GM12873 (cell line): ENCODE measurements at regions not wholly inside any gene's neighbourhood (a gene's known extent, or its start where the extent isn't known, plus 50 kb on each side); places are given as distances from the start of the nearest gene placed in this dataset.

Source experiments
- CTCF ChIP-seq: IDR thresholded peaks from 2 replicates; pipeline ENCODE4 v1.5.1; 2012; ENCODE audit warnings: low read depth, mild to moderate bottlenecking, moderate library complexity, low read length, control low read depth; ENCODE audit not compliant: insufficient read depth; ENCODE audit errors: missing control alignments

DNA sequence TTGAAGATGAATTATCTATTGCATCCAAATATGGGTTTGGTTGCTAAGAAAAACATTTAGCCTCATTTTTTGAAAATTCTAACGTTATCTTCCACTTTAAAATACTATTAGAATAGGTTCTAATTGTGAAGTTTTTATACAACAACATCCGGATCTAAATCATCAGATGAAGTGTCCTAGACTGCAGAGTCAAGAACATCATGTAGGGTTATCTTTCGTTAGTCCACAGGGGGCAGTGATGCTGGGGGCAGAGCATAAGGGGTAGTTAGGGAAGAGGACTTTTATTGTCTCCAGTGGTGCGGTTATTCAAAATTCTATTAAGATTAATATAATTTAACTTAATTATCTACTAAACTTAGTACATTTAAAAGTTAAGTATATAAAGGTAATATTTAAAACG is 990.6 kb upstream of the PHF14 start:
- no peak for TF ChIP-seq CTCF

DNA sequence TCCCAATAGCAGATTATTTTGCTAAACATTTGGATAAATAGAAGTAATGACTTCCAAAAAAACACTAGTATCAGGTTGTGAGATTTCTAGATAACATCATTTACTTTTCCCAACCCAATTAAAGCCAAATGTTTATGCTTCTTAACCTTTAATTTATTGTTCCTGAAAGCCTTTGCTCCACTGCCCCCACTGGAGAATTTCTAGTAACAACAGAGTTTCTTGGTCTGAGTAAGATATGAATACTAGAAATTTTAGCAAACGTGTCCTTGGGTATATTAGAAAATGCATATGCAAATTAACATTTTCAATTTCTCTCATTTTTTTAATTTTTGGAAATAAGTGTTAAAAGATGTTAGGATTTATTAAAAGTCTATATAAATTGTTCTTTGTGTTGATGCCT is 958.0 kb upstream of the PHF14 start:
- no peak for TF ChIP-seq CTCF

DNA sequence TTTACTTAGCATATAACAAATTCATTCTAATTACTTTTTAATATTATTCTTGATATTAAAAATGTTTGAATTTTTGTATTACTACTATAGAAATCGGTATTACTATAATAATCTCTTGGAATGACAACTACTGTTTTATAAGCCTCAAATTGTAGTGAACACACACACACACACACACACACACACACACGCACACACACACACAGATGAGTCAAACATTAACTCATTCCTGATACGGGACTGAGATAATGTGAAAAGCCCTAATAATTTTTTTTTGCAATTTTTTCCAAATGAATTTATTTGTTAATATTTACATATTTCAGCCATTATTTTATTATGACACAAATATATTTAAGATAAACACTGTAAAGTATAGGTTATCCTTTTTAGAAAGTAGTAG is 951.2 kb upstream of the PHF14 start:
- no peak for TF ChIP-seq CTCF

DNA sequence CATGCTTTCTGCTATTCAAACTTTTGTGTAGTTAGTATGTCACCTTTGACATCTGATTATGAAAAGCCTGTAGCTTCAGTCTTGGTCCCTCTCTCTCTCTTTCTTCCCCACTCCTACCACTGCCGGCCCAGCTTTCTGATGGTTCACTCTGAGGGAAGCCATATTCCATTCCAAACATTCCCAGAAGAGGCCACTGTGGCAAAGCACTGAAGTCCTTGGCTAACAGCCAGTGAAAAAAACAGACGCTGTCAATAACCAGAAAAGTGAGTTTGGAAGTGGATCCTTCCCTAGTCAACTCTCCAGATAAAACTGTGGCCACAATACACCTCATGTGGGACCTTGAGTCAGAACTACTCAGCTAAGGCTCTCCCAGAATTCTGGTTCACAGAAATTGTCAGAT is 950.7 kb upstream of the PHF14 start:
- no peak for TF ChIP-seq CTCF

- TF ChIP-seq CTCF, result no peak
Measured at GRCh38 chr7:10034843-10035556, 938.7 kb upstream of the PHF14 start.

DNA sequence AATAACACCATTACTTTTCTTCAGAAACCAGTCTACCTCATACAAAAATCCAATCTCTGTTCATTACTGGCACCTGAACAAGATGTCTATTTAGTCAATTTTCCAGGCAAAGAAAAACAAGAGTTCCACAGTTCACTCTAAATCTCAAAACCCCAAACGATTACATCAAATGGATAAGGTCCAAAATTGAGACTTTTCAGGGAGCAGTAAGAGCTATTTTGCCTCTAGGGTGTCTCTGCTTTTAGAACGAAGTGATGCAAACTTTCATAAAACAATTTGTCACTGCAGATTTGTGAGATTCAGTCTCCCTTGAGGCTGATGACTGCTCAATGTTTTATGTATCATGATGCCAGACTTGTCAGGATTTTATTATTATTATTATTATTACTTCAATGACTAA is 937.0 kb upstream of the PHF14 start:
- TF ChIP-seq CTCF, result no peak

DNA sequence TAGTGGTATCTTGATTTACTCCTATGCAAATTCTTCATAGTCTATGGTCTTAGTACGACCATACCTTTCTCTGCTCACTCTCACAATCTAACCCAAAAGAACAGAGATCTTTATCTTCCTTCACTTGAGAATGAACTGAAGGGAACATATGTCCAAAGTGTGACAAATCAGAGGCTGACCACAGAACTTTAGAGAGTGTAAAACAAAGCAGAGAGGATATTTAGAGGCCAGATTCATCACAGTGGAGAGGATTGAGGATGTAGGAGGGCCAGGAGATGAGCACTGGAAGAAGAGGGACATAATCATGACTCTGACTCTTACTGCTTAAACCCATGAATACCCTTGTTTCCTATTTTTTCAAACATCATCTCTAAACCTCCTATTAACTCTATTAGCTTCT is 935.3 kb upstream of the PHF14 start:
- no peak for TF ChIP-seq CTCF
